ENCODE measurements at regions not wholly inside any gene's neighbourhood (a gene's known extent, or its start where the extent isn't known, plus 50 kb on each side); places are given as distances from the start of the nearest gene placed in this dataset.

DNA sequence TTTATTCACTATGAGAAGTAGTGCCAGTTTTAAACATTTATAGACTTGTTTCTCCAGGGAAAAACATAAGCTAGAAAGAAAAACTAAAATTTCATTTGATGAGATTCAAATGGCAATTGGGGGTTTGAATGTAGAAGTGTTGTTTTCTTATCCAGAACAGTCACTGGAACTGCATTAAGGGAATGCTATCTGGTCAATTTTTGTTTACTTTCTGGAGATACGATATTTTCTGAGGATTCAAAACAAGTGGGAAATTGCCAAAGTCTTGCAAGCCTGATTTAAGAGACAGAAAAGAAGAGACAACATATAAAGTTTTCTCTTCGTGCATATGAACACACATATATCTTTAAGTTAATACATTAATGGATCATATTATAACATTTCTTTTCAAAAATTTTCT lies 118.4 kb downstream of the NXNL2 start:
- Histone ChIP-seq H3K27ac (no peak overlapping the region), H3K4me2 (no peak overlapping the region), H3K36me3 (ENCODE audit: insufficient read depth) (no peaks in the 10 kb centered on the region)

DNA sequence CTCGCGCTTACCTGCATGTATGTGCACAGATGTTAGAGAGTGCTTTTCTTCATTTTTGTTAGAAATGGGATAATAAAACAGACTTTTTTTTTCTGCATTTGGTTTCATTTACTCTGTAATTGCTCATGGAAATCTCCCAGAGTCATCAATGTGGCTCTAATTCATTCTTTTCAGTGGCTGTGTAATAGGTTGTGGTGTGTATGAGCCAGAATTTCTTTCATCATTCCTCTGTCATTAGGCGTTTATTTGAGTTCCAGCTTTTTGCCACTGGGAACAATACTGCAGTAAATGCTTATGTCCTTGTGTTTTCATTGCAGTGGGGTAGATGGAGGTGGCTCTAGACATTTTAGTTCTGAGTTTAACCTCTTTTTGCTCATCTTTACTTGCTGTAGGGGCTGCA lies 118.9 kb downstream of the NXNL2 start:
- Histone ChIP-seq H3K4me3 (IDR thresholded peaks at IDR 0.05; ENCODE audit: insufficient read depth, low read depth, low read length) (no peak overlapping the region), H3K79me2 (ENCODE audit: insufficient read depth, low read depth) (no peaks in the 10 kb centered on the region), H3K9ac (no peak overlapping the region), H3K4me1 (ENCODE audit: low read depth, poor library complexity, severe bottlenecking) (no peaks in the 10 kb centered on the region), H3K27ac (no peak overlapping the region), H3K36me3 (ENCODE audit: insufficient read depth) (no peaks in the 10 kb centered on the region), H2AFZ (ENCODE audit: low read depth) (no peak overlapping the region), H4K20me1 (ENCODE audit: insufficient read depth) (no peaks in the 10 kb centered on the region), H3K4me2 (no peak overlapping the region), H3K27me3 (ENCODE audit: insufficient read depth, low read depth) (no peaks in the 10 kb centered on the region)
- TF ChIP-seq CTCF (conservative IDR thresholded peaks at IDR 0.05; ENCODE audit: low read depth, low read length) = no peak

More for the DNA sequence above, 118.4 kb downstream of the NXNL2 start:
- no peaks in the 10 kb centered on the region for H3K79me2 ChIP-seq (ENCODE audit: insufficient read depth, low read depth)
- no peaks in the 10 kb centered on the region for H3K4me1 ChIP-seq (ENCODE audit: low read depth, poor library complexity, severe bottlenecking)
- no peaks in the 10 kb centered on the region for H4K20me1 ChIP-seq (ENCODE audit: insufficient read depth)
- TF ChIP-seq CTCF (conservative IDR thresholded peaks at IDR 0.05; ENCODE audit: low read depth, low read length) = no peak
- no peak overlapping the region for H3K4me3 ChIP-seq (IDR thresholded peaks at IDR 0.05; ENCODE audit: insufficient read depth, low read depth, low read length)
- H2AFZ ChIP-seq (ENCODE audit: low read depth) = no peak overlapping the region
- H3K27me3 ChIP-seq (ENCODE audit: insufficient read depth, low read depth) = no peaks in the 10 kb centered on the region
- H3K9ac ChIP-seq = no peak overlapping the region

DNA sequence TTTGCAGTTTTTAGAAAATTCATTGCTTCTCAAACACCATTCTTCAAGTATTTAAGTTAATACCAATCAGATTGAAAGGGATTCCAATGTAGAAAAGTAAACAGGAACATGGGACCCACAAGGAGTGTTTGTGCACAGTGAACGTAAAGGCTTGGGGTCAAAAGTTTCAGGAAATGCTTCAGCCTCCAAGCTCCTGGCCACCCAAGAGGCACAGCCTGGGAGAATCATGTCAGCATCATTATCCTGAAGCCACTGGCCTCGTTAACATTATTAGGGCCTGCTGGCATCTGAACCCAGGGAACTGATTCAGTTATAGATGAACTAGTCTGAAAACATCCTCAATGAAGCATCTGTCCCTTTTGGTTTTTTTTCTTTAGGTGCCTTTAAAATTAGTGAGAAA lies 122.9 kb downstream of the NXNL2 start:
- no peak overlapping the region for H2AFZ ChIP-seq (ENCODE audit: low read depth)
- H3K4me2 ChIP-seq = no peak overlapping the region
- no peaks in the 10 kb centered on the region for H3K27me3 ChIP-seq (ENCODE audit: insufficient read depth, low read depth)
- H3K27ac ChIP-seq = no peak overlapping the region
- H3K4me1 ChIP-seq (ENCODE audit: low read depth, poor library complexity, severe bottlenecking) = no peaks in the 10 kb centered on the region
- no peak overlapping the region for H3K4me3 ChIP-seq (IDR thresholded peaks at IDR 0.05; ENCODE audit: insufficient read depth, low read depth, low read length)
- H4K20me1 ChIP-seq (ENCODE audit: insufficient read depth) = no peaks in the 10 kb centered on the region
- no peaks in the 10 kb centered on the region for H3K79me2 ChIP-seq (ENCODE audit: insufficient read depth, low read depth)
- no peak for TF ChIP-seq CTCF (conservative IDR thresholded peaks at IDR 0.05; ENCODE audit: low read depth, low read length)
- H3K9ac ChIP-seq = no peak overlapping the region
- no peaks in the 10 kb centered on the region for H3K36me3 ChIP-seq (ENCODE audit: insufficient read depth)

DNA sequence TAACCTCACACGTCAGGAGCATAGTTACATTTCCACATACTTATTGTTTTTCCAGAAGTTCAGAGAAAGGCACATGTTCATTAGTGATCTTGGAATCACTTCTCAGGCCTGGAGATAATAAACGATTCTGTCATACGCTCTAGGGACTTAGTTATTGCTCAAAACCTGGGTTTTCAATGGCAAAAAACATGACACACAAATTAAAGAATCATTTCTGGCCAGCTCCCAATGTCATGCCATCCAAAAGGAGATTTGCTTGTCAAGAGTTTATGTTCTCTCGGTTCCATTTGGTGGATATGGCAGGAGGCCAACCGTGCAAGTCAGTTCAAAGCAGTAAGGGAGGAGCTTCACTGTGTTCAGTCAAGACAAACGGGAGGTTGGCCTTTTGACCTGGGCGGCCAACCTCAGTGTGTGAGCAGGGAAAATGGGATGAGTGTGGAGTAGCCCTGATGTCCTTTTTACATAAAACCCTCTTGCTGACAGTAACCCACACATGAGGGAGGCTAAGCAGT lies 123.4 kb downstream of the NXNL2 start:
- Histone ChIP-seq H3K4me1 (ENCODE audit: low read depth, poor library complexity, severe bottlenecking) (no peaks in the 10 kb centered on the region), H3K4me3 (IDR thresholded peaks at IDR 0.05; ENCODE audit: insufficient read depth, low read depth, low read length) (no peak overlapping the region), H3K27ac (no peak overlapping the region), H3K27me3 (ENCODE audit: insufficient read depth, low read depth) (no peaks in the 10 kb centered on the region), H3K79me2 (ENCODE audit: insufficient read depth, low read depth) (no peaks in the 10 kb centered on the region), H3K36me3 (ENCODE audit: insufficient read depth) (no peaks in the 10 kb centered on the region), H4K20me1 (ENCODE audit: insufficient read depth) (no peaks in the 10 kb centered on the region), H2AFZ (ENCODE audit: low read depth) (no peak overlapping the region), H3K4me2 (no peak overlapping the region), H3K9ac (no peak overlapping the region)
- TF ChIP-seq CTCF (conservative IDR thresholded peaks at IDR 0.05; ENCODE audit: low read depth, low read length) = no peak

Data from KMS-11 (cell line).